Endothelial cell of umbilical vein (primary cell): ENCODE measurements at regions not wholly inside any gene's neighbourhood (a gene's known extent, or its start where the extent isn't known, plus 50 kb on each side); places are given as distances from the start of the nearest gene placed in this dataset.

Experiments
- BruUV-seq: library from RNA; stranded (reverse); fragments of 400-500 nt; replicated peaks from 2 replicates; lab custom pipeline; 2021; lab: Mats Ljungman, UMichigan
- CTCF ChIA-PET: fragments of 300-600, 350-600 bp; sonication (Branson Sonifier 250); formaldehyde crosslinking; loops from one replicate; lab custom pipeline; 2021; ENCODE audit warnings: antibody characterized with exemption, inconsistent platforms; lab: Charles Lee
- POLR2A ChIA-PET: fragments of 300-600, 350-600 bp; sonication (Branson Sonifier 250); formaldehyde crosslinking; loops from one replicate; lab custom pipeline; 2021; ENCODE audit warnings: antibody characterized with exemption, inconsistent platforms; lab: Charles Lee
- DNase-seq: peaks from one replicate; pipeline ENCODE4 v3.0.0-alpha.2; 2011; ENCODE audit warnings: low read depth, low spot score
- FAIRE-seq: peaks from 2 replicates; lab custom pipeline; 2011; peaks lifted over from hg19 to GRCh38; lab: Jason Lieb, UNC
- H2AFZ ChIP-seq: 2 replicates; pipeline ENCODE4 v1.6.0; 2012; ENCODE audit warnings: low read depth, low read length, control low read depth, inconsistent platforms
- H3K27ac ChIP-seq: 2 replicates; pipeline ENCODE4 v1.5.1; 2011; ENCODE audit warnings: low read depth, mild to moderate bottlenecking, control low read depth, low read length, moderate library complexity; ENCODE audit not compliant: insufficient read depth
- H3K27me3 ChIP-seq, 2 experiments: 2 replicates each; pipeline versions ENCODE4 v1.6.0 to v1.6.1; 2011; ENCODE audit warnings: low read length in 2 of 2, mixed read lengths in 1 of 2; ENCODE audit not compliant: control insufficient read depth in 2 of 2, insufficient read depth in 2 of 2
- H3K36me3 ChIP-seq, 2 experiments: 2 replicates in 1 of 2; 3 replicates in 1 of 2; pipeline ENCODE4 v1.5.1; 2011; ENCODE audit warnings: low read length in 2 of 2, mild to moderate bottlenecking in 1 of 2, moderate library complexity in 1 of 2; ENCODE audit not compliant: control insufficient read depth in 2 of 2, insufficient read depth in 2 of 2; ENCODE audit errors: extremely low read depth in 1 of 2
- H3K4me1 ChIP-seq: 3 replicates; pipeline ENCODE4 v1.5.1; 2011; ENCODE audit warnings: mild to moderate bottlenecking, low read length; ENCODE audit not compliant: control insufficient read depth, insufficient read depth; ENCODE audit errors: extremely low read depth
- H3K4me2 ChIP-seq: 2 replicates; pipeline ENCODE4 v1.6.1; 2011; ENCODE audit warnings: low read length, control low read depth, mixed read lengths; ENCODE audit not compliant: insufficient read depth
- H3K4me3 ChIP-seq, 3 experiments: fragments of 200-600 bp in 1 of 3; sonication (generic), shearing (Covaris generic) in 1 of 3; replicated peaks in 1 of 3; 2 replicates each; pipeline ENCODE4 v1.5.1; 2011 to 2016; ENCODE audit warnings: control low read depth in 3 of 3, low read length in 3 of 3, mild to moderate bottlenecking in 2 of 3, inconsistent platforms in 1 of 3, low read depth in 1 of 3, moderate library complexity in 1 of 3; ENCODE audit not compliant: insufficient read depth in 1 of 3
- H3K79me2 ChIP-seq: 2 replicates; pipeline ENCODE4 v1.6.0; 2012; ENCODE audit warnings: low read length, inconsistent platforms; ENCODE audit not compliant: control insufficient read depth, insufficient read depth
- H3K9ac ChIP-seq: replicated peaks from 2 replicates; pipeline ENCODE3; 2011; ENCODE audit warnings: low read length, control low read depth; ENCODE audit not compliant: insufficient read depth; ENCODE audit errors: extremely low read depth
- H3K9me1 ChIP-seq: replicated peaks from 3 replicates; pipeline ENCODE4 v1.6.0; 2011; ENCODE audit warnings: mild to moderate bottlenecking, low read length; ENCODE audit not compliant: control insufficient read depth, insufficient read depth; ENCODE audit errors: extremely low read depth
- H3K9me3 ChIP-seq: replicated peaks from 2 replicates; pipeline ENCODE4 v1.5.1; 2012; ENCODE audit warnings: low read length, inconsistent platforms; ENCODE audit not compliant: control insufficient read depth, insufficient read depth
- H4K20me1 ChIP-seq: replicated peaks from 2 replicates; pipeline ENCODE3; 2011; ENCODE audit warnings: mild to moderate bottlenecking, low read length; ENCODE audit not compliant: control insufficient read depth, insufficient read depth; ENCODE audit errors: extremely low read depth
- EZH2 ChIP-seq: IDR thresholded peaks from 2 replicates; pipeline ENCODE4 v1.6.1; 2012; ENCODE audit warnings: borderline replicate concordance, low read depth, mild to moderate bottlenecking, moderate library complexity, low read length, inconsistent platforms; ENCODE audit not compliant: severe bottlenecking
- FOS ChIP-seq: IDR thresholded peaks from 2 replicates; pipeline ENCODE4 v1.6.1; 2011; ENCODE audit warnings: mild to moderate bottlenecking, low read length, moderate library complexity, borderline replicate concordance; ENCODE audit not compliant: insufficient read depth
- GATA2 ChIP-seq: IDR thresholded peaks from 2 replicates; pipeline ENCODE4 v1.7.0; 2011; ENCODE audit warnings: low read depth, mild to moderate bottlenecking, moderate library complexity, mixed read lengths, low read length; ENCODE audit not compliant: insufficient read length, insufficient read depth
- JUN ChIP-seq: IDR thresholded peaks from 2 replicates; pipeline ENCODE4 v1.6.1; 2011; ENCODE audit warnings: borderline replicate concordance, low read depth; ENCODE audit not compliant: insufficient read length, insufficient read depth
- MYC ChIP-seq: IDR thresholded peaks from one replicate; pipeline ENCODE4 v1.6.1; 2011; ENCODE audit warnings: mild to moderate bottlenecking, low read depth, low read length
- POLR2A ChIP-seq: IDR thresholded peaks from 2 replicates; pipeline ENCODE4 v1.6.1; 2012; ENCODE audit warnings: low read depth, mild to moderate bottlenecking, control low read depth, low read length
- POLR2AphosphoS5 ChIP-seq: IDR thresholded peaks from 2 replicates; pipeline ENCODE4 v1.6.1; 2012; ENCODE audit warnings: low read depth, mild to moderate bottlenecking, control low read depth, low read length, moderate library complexity; ENCODE audit not compliant: insufficient read depth
- dilution Hi-C: fragments of 300-500 bp; cut with MboI; formaldehyde crosslinking; loops from one replicate; pipeline ENCODE4 v1.15.0; 2019; ENCODE audit warnings: low sequenced_read_pairs; ENCODE audit not compliant: extremely low pct_ligation_motif_present
- intact Hi-C: fragments of 100-400 bp; cut with micrococcal nuclease; formaldehyde crosslinking; loops from one replicate; pipeline ENCODE4 v1.10.0; 2022
- TF ChIP-seq, protein P1 (sequence below), 2 donors: IDR thresholded peaks; 1 replicate in 1 of 2; 2 replicates in 1 of 2; pipeline ENCODE4 v1.5.1; 2011; ENCODE audit warnings: low read length in 2 of 2, mild to moderate bottlenecking in 2 of 2, moderate library complexity in 2 of 2, control low read depth in 1 of 2, inconsistent platforms in 1 of 2, low read depth in 1 of 2; ENCODE audit not compliant: insufficient read depth in 1 of 2; ENCODE audit errors: extremely low read depth in 1 of 2
- TF ChIP-seq, protein P2 (sequence below): IDR thresholded peaks from 2 replicates; pipeline ENCODE4 v1.6.1; 2011; ENCODE audit not compliant: insufficient read depth, insufficient read length

DNA sequence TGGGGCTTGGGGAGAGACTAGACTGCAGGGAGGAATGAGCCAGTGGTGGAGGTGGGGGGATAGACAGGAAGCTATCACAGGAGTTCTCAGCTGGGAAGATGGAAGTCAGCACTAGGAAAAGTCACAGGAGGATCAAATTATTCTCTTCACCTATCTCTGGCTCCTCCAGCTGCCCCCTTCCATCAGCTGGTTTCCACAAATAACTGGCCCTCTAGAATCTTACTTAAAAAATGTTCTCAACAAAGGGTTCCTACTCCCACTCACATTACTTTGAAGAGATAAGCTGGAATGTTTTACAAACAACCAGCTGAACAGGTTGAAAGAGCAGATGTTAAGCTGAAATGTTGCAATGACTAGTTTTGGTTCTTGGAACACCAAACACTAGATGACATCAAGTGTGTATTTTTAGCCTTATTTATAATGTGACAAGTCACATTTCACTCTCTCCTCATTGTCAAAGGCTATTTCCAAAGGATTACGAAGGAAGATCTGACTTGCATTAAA is 102.7 kb upstream of the AADACL2 start:
- intact Hi-C loops: no loop called here
- ChIA-PET POLR2A (no interaction called here), CTCF (interaction anchor here (1.3 to 3.4 kb wide), 4 partner anchors 11 to 208 kb away, joined by 3 to 9 read pairs (median 6); no protein-coding TSS in a partner anchor)
- FAIRE-seq (peak; percentile 38), DNase-seq (no peak)
- no peaks in the 10 kb centered on the region for H3K9me1 ChIP-seq
- H3K36me3 ChIP-seq: no peaks in the 10 kb centered on the region
- H3K9ac ChIP-seq: no peak overlapping the region
- no peak overlapping the region for H2AFZ ChIP-seq
- no peak overlapping the region for H3K27ac ChIP-seq
- no peaks in the 10 kb centered on the region for H3K79me2 ChIP-seq
- peaks cover 0 to 4% of the 10 kb centered on the region in 2 experiments for H3K27me3 ChIP-seq
- dilution Hi-C loops: no loop called here
- no peaks in the 10 kb centered on the region for H3K9me3 ChIP-seq
- no peaks in the 10 kb centered on the region for H4K20me1 ChIP-seq
- H3K4me2 ChIP-seq: no peak overlapping the region
- TF ChIP-seq POLR2AphosphoS5: no peak
- no peak for TF ChIP-seq FOS
- TF ChIP-seq POLR2A: no peak
- no peak for TF ChIP-seq JUN
- TF ChIP-seq, protein P1, sequence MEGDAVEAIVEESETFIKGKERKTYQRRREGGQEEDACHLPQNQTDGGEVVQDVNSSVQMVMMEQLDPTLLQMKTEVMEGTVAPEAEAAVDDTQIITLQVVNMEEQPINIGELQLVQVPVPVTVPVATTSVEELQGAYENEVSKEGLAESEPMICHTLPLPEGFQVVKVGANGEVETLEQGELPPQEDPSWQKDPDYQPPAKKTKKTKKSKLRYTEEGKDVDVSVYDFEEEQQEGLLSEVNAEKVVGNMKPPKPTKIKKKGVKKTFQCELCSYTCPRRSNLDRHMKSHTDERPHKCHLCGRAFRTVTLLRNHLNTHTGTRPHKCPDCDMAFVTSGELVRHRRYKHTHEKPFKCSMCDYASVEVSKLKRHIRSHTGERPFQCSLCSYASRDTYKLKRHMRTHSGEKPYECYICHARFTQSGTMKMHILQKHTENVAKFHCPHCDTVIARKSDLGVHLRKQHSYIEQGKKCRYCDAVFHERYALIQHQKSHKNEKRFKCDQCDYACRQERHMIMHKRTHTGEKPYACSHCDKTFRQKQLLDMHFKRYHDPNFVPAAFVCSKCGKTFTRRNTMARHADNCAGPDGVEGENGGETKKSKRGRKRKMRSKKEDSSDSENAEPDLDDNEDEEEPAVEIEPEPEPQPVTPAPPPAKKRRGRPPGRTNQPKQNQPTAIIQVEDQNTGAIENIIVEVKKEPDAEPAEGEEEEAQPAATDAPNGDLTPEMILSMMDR (IDR thresholded peaks at IDR 0.05; ENCODE audit: extremely low read depth in 1 of 2, insufficient read depth in 1 of 2, low read depth in 1 of 2, low read length in 2 of 2): no peak
- no peak for TF ChIP-seq MYC
- H3K4me3 ChIP-seq: no peak overlapping the region
- no TSS peak for BruUV-seq
- H3K4me1 ChIP-seq: no peaks in the 10 kb centered on the region

- no TSS peak for BruUV-seq
- Histone ChIP-seq H3K9me3 (no peaks in the 10 kb centered on the region), H3K27ac (no peak overlapping the region), H3K79me2 (no peaks in the 10 kb centered on the region), H2AFZ (no peak overlapping the region), H3K9me1 (no peaks in the 10 kb centered on the region), H3K4me3 (no peak overlapping the region), H3K9ac (no peak overlapping the region), H3K27me3 (peaks cover 0 to 4% of the 10 kb centered on the region in 2 experiments), H3K4me1 (no peaks in the 10 kb centered on the region), H3K36me3 (no peaks in the 10 kb centered on the region), H3K4me2 (no peak overlapping the region), H4K20me1 (no peaks in the 10 kb centered on the region)
- POLR2A ChIA-PET: no interaction called here
- intact Hi-C loops: no loop called here
- FAIRE-seq (no peak), DNase-seq (no peak)
- dilution Hi-C loops: no loop called here
- TF ChIP-seq, protein P2, sequence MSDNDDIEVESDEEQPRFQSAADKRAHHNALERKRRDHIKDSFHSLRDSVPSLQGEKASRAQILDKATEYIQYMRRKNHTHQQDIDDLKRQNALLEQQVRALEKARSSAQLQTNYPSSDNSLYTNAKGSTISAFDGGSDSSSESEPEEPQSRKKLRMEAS: no peak
- TF ChIP-seq FOS: no peak
- no peak for TF ChIP-seq EZH2
- TF ChIP-seq POLR2A: no peak
- TF ChIP-seq GATA2: no peak
- TF ChIP-seq POLR2AphosphoS5: no peak
- TF ChIP-seq, protein P1 (IDR thresholded peaks at IDR 0.05; ENCODE audit: extremely low read depth in 1 of 2, insufficient read depth in 1 of 2, low read depth in 1 of 2, low read length in 2 of 2): no peak
- no peak for TF ChIP-seq JUN
- TF ChIP-seq MYC: no peak
- CTCF ChIA-PET: interaction anchor here (1.3 to 3.4 kb wide), 4 partner anchors 10 to 209 kb away, joined by 3 to 9 read pairs (median 6); no protein-coding TSS in a partner anchor
Observed at GRCh38 chr3:151630035-151630434, 103.7 kb upstream of the AADACL2 start.
